CD4-positive, alpha-beta T cell treated with Interleukin-17A for 1 hour (primary cell): ENCODE measurements at regions not wholly inside any gene's neighbourhood (a gene's known extent, or its start where the extent isn't known, plus 50 kb on each side); places are given as distances from the start of the nearest gene placed in this dataset.

Experiments
- DNase-seq: peaks from one replicate; pipeline ENCODE4 v3.0.0-alpha.2; 2020

DNA sequence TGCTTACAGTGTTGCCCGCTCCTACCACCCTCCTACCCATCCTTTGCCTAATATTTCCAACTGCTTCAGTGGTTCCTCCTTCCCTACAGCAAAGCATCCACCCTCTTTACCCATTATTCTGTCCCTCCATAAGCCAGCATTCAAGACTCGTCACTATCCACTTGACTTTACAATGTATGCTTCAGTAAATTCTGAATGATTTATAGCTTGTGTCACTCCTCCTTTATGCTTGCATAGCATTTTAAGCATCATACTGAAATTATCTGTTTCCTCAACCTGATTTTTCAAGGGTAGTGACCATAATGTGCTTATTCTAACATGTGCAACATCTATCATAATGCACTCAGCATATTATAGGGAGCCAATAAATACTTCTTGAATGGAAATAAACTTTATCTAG, 365.5 kb downstream of the RAB28 start:
- no peak for DNase-seq

DNA sequence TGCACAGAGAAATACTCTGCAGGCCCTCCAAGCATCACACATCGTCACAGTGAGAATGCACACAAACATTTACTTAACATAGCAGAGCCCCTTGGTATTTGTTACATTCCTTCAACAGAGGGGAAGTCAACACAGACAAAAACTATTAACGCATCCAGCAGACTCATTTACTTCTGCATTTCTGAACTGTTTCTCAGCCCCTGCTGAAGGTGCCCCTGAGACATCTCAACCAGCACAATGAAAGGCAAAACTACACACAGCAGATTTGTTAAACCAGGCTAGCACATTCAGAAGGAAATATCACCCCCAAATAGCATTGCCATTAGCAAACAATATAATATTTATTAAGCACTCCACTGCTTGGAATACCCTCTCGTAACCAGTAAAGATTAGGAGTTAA, 367.0 kb downstream of the RAB28 start:
- no peak for DNase-seq

- DNase-seq = no peak
These were observed 372.1 kb downstream of the RAB28 start for GRCh38 chr4:13112030-13112429.

DNA sequence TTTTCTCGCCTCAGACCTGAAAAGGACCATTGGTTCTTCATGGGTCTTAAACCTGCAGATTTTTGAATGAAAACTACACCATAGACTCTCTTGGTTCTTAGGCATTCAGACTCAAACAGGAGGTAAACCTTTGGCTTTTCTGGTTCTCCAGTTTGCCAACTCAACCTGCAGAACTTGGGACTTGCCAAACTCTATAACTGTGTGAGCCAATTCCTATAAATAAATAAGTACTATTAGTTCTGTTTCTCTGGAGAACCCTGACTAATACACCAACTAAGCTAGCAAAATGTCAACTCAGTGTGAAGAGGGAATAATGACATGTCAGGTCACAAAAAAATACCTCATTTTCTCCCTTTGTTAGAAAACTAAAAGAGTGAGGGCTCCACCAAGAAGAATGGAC, 374.6 kb downstream of the RAB28 start:
- DNase-seq = no peak

DNA sequence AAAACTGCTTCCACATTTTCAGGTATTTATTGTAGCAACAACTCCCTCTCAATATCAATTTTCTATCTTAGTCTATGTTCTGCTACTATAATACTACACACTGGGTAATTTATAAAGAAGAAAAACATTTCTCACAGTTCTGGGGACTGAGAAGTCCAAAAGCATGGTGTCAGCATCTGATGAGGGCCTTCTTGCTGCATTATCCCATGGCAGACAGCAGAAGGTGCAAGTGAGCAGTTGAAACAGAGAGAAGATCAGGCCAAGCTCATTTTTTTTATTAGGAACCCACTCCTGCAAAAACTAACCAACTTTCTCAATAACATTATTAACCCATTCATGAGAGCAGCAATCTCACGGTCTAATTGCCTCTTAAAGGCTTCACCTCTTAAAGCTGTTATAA, 376.0 kb downstream of the RAB28 start:
- no peak for DNase-seq

DNA sequence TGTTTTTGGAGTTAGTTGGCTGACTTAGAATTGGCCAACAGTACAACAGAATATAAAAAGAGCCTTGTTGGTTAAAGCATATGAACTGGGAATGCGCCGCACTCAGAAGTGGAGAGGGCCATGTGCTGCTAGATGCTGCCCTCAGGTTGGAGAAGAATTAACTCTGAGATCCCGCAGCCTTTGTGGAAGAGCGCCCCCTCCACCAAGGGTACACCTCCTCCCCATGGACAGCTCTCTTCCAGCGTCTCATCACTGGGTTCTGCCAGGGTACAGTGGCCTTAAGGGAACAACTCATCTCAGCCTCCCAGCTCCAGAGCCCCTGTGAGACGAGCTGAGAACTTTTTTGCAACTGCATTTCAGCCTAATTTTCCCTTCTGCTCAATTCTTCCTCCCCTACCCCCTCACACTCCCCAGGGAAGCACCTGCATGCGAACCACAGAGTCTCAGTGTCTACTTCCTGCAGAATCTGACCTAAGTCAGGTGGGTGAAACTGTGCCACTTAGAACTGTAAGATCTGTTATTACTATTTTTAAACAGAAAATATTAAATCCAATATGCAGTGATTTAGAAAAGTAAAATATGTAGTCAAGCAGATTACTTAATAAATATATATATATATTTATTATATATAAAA, 380.6 kb downstream of the RAB28 start:
- DNase-seq = no peak

- DNase-seq = no peak
These were observed 381.9 kb downstream of the RAB28 start for GRCh38 chr4:13102092-13102742.

DNA sequence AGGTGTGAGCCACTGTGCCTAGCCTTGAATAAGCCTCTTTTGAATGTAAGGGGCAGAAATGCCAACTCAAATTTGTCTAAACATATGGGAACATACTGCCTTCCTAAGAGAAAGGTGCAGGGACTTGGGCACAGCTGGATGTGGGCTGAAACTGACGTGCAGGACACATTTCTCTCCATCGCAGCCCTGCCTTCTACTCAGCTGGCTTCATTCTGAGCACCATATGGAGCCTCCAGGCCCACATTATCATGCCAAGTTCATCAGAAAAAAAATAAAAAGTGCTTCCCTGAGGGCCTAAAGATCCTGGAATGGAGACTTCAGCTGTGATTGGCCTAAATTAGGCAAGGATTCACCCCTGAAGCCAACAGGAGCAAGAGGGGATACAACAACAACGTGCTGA, 386.2 kb downstream of the RAB28 start:
- DNase-seq = no peak

DNA sequence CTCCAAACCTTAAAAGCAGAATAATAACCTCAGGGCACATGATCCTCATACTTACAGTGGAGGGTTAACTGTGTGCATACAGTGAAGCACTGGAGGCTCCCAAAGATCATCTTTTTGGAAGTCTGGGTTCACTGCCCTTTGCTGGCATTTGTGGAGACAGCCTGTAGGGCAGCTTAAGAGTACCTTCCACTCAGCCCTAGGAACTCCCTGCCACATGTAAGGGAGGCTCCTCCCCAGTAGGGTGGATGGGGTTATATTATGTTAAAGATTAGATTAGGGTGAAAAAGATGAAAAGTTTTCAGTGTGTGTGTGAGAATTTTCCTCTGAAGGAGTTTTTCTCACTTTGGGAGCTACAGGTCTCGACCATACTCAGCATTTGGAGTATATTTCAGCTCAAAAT, 388.4 kb downstream of the RAB28 start:
- DNase-seq = no peak

GRCh38 chr4:13093170-13093569, 391.0 kb downstream of the RAB28 start:
- DNase-seq = no peak

DNA sequence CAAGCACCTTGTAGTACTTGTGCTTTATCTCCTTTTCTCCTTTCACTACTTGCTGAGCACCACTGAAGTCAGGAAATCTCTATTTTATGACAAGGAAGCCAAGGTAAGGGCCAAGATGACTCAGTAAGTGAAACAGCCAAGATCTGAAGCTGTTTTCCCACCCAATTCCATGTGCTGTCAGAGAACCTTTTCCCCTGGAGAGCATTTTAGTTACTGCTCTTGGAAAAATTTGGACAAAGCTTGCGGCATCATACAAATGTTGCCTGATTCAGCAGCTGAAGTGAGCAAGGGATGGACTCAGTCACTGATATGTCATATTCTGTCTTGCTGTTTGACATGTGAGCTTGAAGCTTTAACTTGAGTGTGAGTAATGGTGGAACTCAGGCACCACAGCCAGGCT, 391.4 kb downstream of the RAB28 start:
- no peak for DNase-seq

- no peak for DNase-seq
These were observed 394.5 kb downstream of the RAB28 start for GRCh38 chr4:13089659-13089998.

GRCh38 chr4:13088726-13089658, 395.1 kb downstream of the RAB28 start:
- no peak for DNase-seq

GRCh38 chr4:13087041-13087440, 397.1 kb downstream of the RAB28 start:
- no peak for DNase-seq

GRCh38 chr4:13084210-13084609, 399.9 kb downstream of the RAB28 start:
- no peak for DNase-seq

DNA sequence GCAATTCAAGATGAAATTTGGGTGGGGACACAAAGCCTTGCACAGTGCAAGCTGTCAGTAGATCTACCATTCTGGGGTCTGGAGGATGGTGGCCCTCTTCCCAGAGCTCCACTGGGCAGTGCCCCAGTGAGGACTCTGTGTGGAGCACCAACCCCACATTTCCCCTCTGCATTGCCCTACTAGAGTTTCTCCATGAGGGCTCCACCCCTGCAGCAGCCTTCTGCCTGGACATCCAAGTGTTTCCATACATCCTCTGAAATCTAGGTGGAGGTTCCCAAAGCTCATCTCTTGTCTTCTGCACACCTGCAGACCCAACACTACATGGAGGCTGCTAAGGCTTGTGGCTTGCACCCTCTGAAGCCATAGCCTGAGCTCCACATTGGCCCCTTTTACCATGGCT, 402.3 kb downstream of the RAB28 start:
- no peak for DNase-seq

GRCh38 chr4:13067077-13067476, 417.1 kb downstream of the RAB28 start:
- DNase-seq = no peak

- no peak for DNase-seq
These were observed 425.1 kb downstream of the RAB28 start for GRCh38 chr4:13059019-13059418.

DNA sequence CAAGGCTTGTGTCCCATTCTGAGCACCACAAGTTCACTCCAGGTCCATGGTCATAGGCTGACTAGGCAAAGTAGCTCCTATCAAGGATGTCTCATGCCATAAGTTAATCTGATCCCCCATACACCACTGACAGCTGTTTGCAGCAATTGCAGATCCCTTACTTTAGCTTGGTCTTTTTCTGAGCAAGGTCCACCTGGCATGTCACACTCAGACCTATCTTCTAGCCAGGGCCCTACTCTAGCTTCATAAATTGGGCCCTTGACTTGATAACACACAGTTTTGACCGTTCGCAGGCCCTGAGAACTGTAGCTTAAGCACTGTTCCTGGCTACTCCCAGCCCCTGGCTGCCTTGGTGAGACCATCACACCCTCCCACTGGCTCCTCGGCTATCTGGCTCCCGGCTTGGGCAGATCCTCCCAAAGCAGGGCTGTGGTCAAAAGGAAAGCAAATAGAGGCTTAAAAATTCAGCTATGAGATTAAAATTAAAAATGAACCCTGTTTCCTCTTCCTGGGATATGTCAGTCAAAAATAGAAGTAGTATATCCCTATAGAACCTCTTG, 427.4 kb downstream of the RAB28 start:
- DNase-seq = no peak

GRCh38 chr4:13054420-13054970, 429.6 kb downstream of the RAB28 start:
- no peak for DNase-seq

GRCh38 chr4:13047591-13047990, 436.5 kb downstream of the RAB28 start:
- no peak for DNase-seq

- no peak for DNase-seq
These were observed 447.3 kb downstream of the RAB28 start for GRCh38 chr4:13036841-13037240.

- no peak for DNase-seq
These were observed 451.2 kb downstream of the RAB28 start for GRCh38 chr4:13032936-13033335.
